Activated CD8-positive, alpha-beta memory T cell treated with anti-CD3 and anti-CD28 coated beads, Interleukin-2, amount 50 U/mL, for 24 hours (primary cell): ENCODE measurements at regions not wholly inside any gene's neighbourhood (a gene's known extent, or its start where the extent isn't known, plus 50 kb on each side); places are given as distances from the start of the nearest gene placed in this dataset.
"Not testable (repeated sequence)": the region's sequence is repeated elsewhere in the genome, so short reads cannot be mapped to it uniquely, and the experiment has no call there.

ENCODE experiments used
- DNase-seq: peaks from one replicate; pipeline ENCODE4 v3.0.0-alpha.2; 2020; ENCODE audit errors: extremely low read depth

- DNase-seq = no peak
Observed at GRCh38 chr5:82956600-82956999, 120.6 kb downstream of the TMEM167A start.

DNA sequence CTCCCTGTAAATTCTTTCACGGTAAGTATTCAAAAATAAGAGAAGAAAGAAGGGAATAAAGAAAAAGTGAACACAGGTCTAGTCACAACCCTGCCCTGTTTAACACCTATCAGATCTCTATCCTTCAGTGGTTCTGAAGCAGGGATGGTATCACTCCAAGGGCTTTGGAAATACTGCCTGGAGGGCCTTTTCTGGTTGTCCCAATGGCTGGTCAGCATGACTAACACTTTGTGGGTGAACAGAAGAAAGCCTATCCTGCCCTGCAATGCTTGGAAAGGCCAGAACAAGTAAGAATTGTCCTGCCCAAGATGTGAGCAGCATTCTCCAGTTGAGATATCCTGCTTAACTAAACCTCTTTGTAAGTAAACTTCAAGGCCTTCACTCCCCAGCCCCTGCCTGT, 124.9 kb downstream of the TMEM167A start:
- no peak for DNase-seq

- DNase-seq = not testable (repeated sequence)
Observed at GRCh38 chr5:82944267-82944666, 132.9 kb downstream of the TMEM167A start.

GRCh38 chr5:82942083-82942881, 134.9 kb downstream of the TMEM167A start:
- DNase-seq = no peak

DNA sequence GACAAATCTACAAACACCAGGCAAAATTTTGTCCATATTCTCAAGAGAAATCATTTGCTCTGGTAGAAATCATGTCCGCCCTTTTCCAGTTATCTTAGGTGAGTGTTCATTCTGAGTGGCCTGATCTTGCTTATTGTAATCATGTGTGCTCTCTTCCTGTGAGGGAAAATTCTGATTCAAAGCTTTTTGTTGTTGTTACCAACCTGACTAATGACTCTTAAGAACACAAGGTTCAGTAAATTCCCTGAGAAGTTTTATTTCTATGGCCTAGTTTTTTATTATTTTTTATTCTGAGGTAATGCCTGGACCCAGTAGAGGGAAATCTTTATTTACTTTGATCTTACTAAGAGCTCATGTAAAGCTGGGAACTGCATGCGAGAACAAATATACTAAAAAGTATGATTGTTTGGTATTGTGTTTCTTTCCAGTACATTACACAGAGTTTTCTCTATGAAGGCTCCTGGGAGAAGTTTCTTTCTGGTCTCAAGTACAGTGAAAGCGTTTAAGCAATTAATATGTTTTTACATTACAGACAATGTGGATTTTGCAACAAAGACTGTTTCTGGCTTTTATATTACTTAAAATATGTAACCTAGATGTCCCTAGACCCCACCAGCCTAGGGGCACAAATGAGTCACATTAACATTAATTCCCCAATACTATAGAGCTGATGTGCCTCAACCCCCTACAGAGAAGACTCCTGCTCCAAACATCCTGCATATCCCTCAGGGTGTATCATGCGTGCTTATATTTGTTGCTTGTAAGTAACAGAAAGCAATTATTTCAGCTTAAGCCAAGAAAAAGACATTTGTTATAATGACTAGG, 138.1 kb downstream of the TMEM167A start:
- DNase-seq = no peak

- DNase-seq = not testable (repeated sequence)
Observed at GRCh38 chr5:82932473-82933220, 144.5 kb downstream of the TMEM167A start.

- DNase-seq = no peak
Observed at GRCh38 chr5:82931110-82931509, 146.1 kb downstream of the TMEM167A start.

GRCh38 chr5:82925061-82925411, 152.2 kb downstream of the TMEM167A start:
- no peak for DNase-seq

DNA sequence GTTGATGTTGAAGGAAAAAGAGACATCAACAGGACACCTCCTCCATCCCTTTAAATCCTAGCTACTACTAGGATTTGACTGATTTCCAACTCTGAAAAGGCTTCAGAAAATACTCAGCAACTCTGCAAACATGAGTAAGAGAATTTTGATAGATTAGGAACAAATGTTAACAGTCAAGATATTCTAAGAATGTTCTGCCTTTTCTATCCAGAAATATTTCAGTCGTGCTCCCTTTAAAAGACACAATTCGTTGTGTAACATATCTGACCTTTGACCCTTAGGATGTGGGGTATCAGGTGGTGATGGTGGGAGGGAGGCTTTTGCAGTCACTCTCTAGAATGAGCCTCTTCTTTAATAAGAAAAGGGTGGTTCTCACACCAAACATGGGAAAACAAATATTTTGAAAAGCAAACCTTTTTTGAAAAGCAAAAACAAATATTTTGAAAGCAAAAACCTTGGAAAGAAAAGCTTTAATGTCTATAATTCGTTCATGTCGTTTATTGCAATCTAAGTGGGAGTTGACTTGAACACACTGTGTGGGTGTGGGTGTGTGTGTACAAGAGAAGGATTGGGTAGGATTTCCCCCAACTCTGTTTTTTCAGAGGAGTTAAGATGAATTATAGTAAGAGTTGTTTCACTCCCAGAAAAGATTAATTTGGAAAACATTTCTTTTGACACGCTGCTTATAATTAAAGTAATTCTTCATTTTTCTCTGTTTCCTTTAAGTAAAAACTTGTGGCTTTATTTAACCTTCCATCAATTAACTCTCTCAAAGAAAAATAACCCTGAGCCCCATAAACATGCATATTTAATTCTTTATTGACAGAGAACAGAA, 152.8 kb downstream of the TMEM167A start:
- DNase-seq = no peak

GRCh38 chr5:82922086-82922734, 155.0 kb downstream of the TMEM167A start:
- DNase-seq = no peak

DNA sequence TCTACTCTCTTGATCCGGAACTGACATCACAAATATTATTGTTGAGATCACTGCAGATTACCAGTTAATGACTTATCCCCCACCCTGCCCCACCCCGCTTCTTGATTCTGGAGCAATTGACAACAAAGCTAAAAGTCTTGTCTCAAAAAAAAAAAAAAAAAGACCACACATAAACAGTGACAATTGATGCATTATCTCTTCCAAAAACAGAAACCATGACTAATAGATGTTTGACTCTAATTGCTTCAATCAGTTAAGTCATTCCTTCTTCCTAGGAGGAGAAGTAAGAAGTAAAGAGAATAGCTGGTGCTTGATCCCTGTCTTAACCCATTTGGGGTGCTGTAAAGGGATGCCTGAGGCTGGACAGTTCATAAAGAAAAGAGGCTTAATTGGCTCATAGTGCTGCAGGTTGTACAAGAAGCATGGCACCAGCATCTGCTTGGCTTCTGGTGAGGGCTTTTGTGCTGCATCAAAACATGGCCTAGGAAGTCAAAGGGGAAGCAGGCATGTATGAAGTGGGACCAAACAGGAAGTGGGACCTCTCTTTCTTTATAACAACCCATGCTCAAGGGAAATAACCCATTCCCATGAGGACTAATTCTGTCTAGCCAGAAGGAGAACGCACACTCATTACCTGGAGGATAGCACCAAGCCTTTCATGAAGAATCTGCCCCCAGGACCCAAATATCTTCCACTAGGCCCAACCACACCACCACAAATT, 158.7 kb downstream of the TMEM167A start:
- DNase-seq = no peak

DNA sequence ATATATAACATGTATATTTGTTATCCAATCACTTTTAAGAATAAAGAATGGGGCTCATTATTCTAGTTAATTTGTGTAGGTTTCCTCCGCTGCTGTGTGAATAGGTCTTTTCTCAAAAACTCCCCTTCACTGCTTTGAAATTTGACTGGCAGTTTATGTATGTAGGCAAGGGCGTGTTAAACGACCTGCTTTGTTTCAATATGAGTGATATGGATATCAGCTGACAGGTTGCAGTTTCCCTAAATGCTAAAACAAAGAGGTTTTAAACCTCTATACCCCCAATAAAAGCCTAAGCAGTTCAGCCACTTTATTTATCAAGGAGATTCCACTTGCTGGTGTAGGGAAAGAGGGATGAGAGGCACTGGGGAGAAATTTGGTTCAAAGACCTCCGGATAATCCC, 159.6 kb downstream of the TMEM167A start:
- DNase-seq = no peak

GRCh38 chr5:82913971-82914370, 163.2 kb downstream of the TMEM167A start:
- no peak for DNase-seq

DNA sequence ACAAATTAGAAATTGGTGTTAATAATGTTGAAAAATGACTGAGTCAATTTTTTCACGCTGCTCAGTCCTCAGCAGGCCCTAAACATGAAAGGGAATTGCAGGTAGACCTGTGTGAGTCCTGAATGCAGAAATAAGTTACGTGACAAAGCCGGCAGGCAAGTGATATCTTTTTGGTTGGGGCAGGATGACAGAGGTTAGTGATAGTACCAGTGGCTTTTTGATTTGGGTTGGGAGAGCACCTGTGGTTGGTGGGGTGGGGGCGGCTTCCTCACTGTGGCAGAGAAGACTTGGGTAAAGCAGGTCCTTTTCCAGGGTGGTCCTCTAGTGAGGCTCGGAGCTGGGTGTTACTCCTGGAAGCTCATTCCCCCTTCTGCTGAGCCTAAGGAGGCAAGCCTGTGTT, 164.7 kb downstream of the TMEM167A start:
- no peak for DNase-seq

- no peak for DNase-seq
Observed at GRCh38 chr5:82911910-82912309, 165.3 kb downstream of the TMEM167A start.

- DNase-seq = no peak
Observed at GRCh38 chr5:82910905-82911304, 166.3 kb downstream of the TMEM167A start.

DNA sequence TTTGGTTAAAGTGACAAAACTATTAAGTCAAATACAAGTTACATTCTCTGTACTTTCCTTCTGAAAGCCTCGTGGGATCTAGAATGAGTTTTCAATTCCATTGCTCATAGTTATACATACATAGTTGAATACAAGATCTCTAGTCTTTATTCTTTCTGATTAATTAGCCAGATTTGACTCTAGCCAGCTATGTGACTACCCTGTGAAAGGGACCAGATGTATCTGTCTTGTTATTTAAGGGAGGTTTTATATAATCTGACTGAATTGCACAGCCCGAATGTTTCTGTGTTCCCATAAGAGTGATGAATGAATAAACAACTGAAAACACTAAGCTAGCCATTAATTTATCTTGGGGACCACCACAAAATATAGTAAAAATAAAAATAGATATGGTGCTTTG, 166.7 kb downstream of the TMEM167A start:
- no peak for DNase-seq

GRCh38 chr5:82909771-82910170, 167.4 kb downstream of the TMEM167A start:
- DNase-seq = no peak

- DNase-seq = no peak
Observed at GRCh38 chr5:82905986-82906385, 171.2 kb downstream of the TMEM167A start.

DNA sequence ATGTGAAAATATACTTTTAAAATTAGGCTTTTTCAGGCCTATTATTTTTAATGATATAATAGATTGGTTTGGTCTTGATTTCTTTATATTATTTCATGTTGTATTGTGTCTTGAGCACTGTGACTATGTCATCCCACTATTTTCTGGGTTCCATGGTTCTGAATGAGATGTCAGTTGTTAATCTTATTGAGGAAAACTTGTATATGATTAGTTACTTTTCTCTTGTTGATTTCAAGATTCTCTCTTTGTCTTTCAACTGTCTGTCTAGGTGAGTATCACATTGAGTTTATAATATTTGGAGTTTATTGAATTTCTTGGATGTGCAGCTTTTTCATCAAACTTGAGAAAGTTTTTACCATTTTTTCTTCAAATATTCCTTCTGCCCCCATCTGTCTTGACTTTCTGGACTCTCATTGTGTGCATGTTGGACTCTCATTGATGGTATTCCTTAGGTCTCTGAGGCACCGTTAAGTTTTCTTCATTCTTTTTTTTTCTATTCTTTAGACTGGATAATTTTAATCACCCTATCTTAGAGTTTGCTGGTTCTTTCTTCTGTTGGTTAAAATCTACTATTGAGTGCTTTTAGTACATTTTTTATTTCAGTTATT, 175.8 kb downstream of the TMEM167A start:
- no peak for DNase-seq
